ENCODE measurements at regions not wholly inside any gene's neighbourhood (a gene's known extent, or its start where the extent isn't known, plus 50 kb on each side); places are given as distances from the start of the nearest gene placed in this dataset.

- TF ChIP-seq KLF9 (CRISPR knock-in tag; IDR thresholded peaks at IDR 0.05; ENCODE audit: low read depth) (no peak), ZNF230 (CRISPR knock-in tag; IDR thresholded peaks at IDR 0.05) (no peak), ZNF138 (CRISPR knock-in tag; IDR thresholded peaks at IDR 0.05; ENCODE audit: low read depth) (no peak), MAFF (IDR thresholded peaks at IDR 0.05; ENCODE audit: low read depth, low read length) (no peak), CCAR2 (optimal IDR thresholded peaks at IDR 0.05; ENCODE audit: low read depth, low read length) (no peak), REL (CRISPR knock-in tag; conservative IDR thresholded peaks at IDR 0.05) (no peak)
Observed at GRCh38 chr12:75606956-75607355, 95.5 kb upstream of the KRR1 start (continued).

GRCh38 chr12:75606151-75606550 lies 94.7 kb upstream of the KRR1 start:
- no peak overlapping the region for H3K9ac ChIP-seq (ENCODE audit: insufficient read depth, low read depth, low read length)
- DNase-seq (ENCODE audit: low spot score) (no peak), ATAC-seq (no peak), FAIRE-seq (no peak)
- no TSS peak for BruUV-seq (replicated peaks)
- in situ Hi-C loops (cut with HindIII; ENCODE audit: extremely low pct_ligation_motif_present, low pct_unique_long_range_greater_than_20kb) = no loop called here
- ChIA-PET CTCF (ENCODE audit: low intra/inter-chr PET ratio, low total read pairs) (no interaction called here), POLR2A (no interaction called here)
- no peaks in the 10 kb centered on the region for H3K79me2 ChIP-seq (ENCODE audit: insufficient read depth, low read length)
- no peaks in the 10 kb centered on the region for H3K27me3 ChIP-seq (ENCODE audit: control insufficient read depth in 1 of 2, insufficient read depth in 2 of 2, low read length in 2 of 2)
- H3K36me3 ChIP-seq (replicated peaks in 1 of 2; ENCODE audit: control insufficient read depth in 1 of 2, insufficient read depth in 2 of 2, low read length in 2 of 2) = no peaks in the 10 kb centered on the region
- no peaks in the 10 kb centered on the region for H3K4me1 ChIP-seq (ENCODE audit: insufficient read depth, low read length)
- 63% methylated on average over 2 of the region's 2 CpGs for WGBS (ENCODE audit: low lambda C conversion rate)
- H3K4me3 ChIP-seq (replicated peaks in 1 of 3; ENCODE audit: insufficient read depth in 1 of 3, low read depth in 2 of 3, low read length in 3 of 3) = no peak overlapping the region
- no peaks in the 10 kb centered on the region for H3K9me3 ChIP-seq (ENCODE audit: low read length)
- H3K27ac ChIP-seq (ENCODE audit: extremely low read length, insufficient read depth, low read length) = no peak overlapping the region
- no peak for TF ChIP-seq KLF6 (CRISPR knock-in tag; IDR thresholded peaks at IDR 0.05)
- no peak for TF ChIP-seq ZNF446 (CRISPR knock-in tag; IDR thresholded peaks at IDR 0.05)
- TF ChIP-seq RAD51 (IDR thresholded peaks at IDR 0.05; ENCODE audit: borderline replicate concordance) = no peak
- no peaks in the 10 kb centered on the region for H4K20me1 ChIP-seq (ENCODE audit: insufficient read depth, low read length)
- H2AFZ ChIP-seq (ENCODE audit: low read length) = no peak overlapping the region
- H3K4me2 ChIP-seq (ENCODE audit: low read depth, low read length) = no peak overlapping the region
- intact Hi-C loops (cut with micrococcal nuclease; ENCODE audit: unreplicated experiment) = no loop called here

- POLR2A ChIA-PET = no interaction called here
- Histone ChIP-seq H2AFZ (ENCODE audit: low read length) (no peak overlapping the region), H3K79me2 (ENCODE audit: insufficient read depth, low read length) (no peaks in the 10 kb centered on the region), H4K20me1 (ENCODE audit: insufficient read depth, low read length) (no peaks in the 10 kb centered on the region), H3K4me3 (replicated peaks in 1 of 3; ENCODE audit: insufficient read depth in 1 of 3, low read depth in 2 of 3, low read length in 3 of 3) (no peak overlapping the region), H3K36me3 (replicated peaks in 1 of 2; ENCODE audit: control insufficient read depth in 1 of 2, insufficient read depth in 2 of 2, low read length in 2 of 2) (no peaks in the 10 kb centered on the region), H3K27me3 (ENCODE audit: control insufficient read depth in 1 of 2, insufficient read depth in 2 of 2, low read length in 2 of 2) (no peaks in the 10 kb centered on the region), H3K27ac (ENCODE audit: extremely low read length, insufficient read depth, low read length) (no peak overlapping the region), H3K9ac (ENCODE audit: insufficient read depth, low read depth, low read length) (no peak overlapping the region), H3K4me2 (ENCODE audit: low read depth, low read length) (no peak overlapping the region), H3K4me1 (ENCODE audit: insufficient read depth, low read length) (no peaks in the 10 kb centered on the region), H3K9me3 (ENCODE audit: low read length) (no peaks in the 10 kb centered on the region)
- 70% methylated on average over 3 of the region's 3 CpGs for WGBS (ENCODE audit: low lambda C conversion rate)
- no peak for FAIRE-seq
- intact Hi-C loops (cut with micrococcal nuclease; ENCODE audit: unreplicated experiment) = no loop called here
- no peak for ATAC-seq
- CTCF ChIA-PET (ENCODE audit: low intra/inter-chr PET ratio, low total read pairs) = no interaction called here
- no peak for DNase-seq (ENCODE audit: low spot score)
- no TSS peak for BruUV-seq (replicated peaks)
- in situ Hi-C loops (cut with HindIII; ENCODE audit: extremely low pct_ligation_motif_present, low pct_unique_long_range_greater_than_20kb) = no loop called here
- TF ChIP-seq ZNF160 (CRISPR knock-in tag; IDR thresholded peaks at IDR 0.05) (no peak), BRD4 (CRISPR knock-in tag; IDR thresholded peaks at IDR 0.05) (no peak), ZNF552 (CRISPR knock-in tag; IDR thresholded peaks at IDR 0.05; ENCODE audit: borderline replicate concordance) (no peak), ZNF816 (CRISPR knock-in tag; IDR thresholded peaks at IDR 0.05; ENCODE audit: borderline replicate concordance) (no peak), TOPORS (CRISPR knock-in tag; IDR thresholded peaks at IDR 0.05) (no peak), TBX3 (IDR thresholded peaks at IDR 0.05; ENCODE audit: borderline replicate concordance) (no peak), DRAP1 (CRISPR knock-in tag; IDR thresholded peaks at IDR 0.05) (no peak), REL (CRISPR knock-in tag; conservative IDR thresholded peaks at IDR 0.05) (no peak)
- TF ChIP-seq, protein P1, sequence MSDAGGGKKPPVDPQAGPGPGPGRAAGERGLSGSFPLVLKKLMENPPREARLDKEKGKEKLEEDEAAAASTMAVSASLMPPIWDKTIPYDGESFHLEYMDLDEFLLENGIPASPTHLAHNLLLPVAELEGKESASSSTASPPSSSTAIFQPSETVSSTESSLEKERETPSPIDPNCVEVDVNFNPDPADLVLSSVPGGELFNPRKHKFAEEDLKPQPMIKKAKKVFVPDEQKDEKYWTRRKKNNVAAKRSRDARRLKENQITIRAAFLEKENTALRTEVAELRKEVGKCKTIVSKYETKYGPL (CRISPR knock-in tag; IDR thresholded peaks at IDR 0.05) = no peak
- TF ChIP-seq, protein P2, sequence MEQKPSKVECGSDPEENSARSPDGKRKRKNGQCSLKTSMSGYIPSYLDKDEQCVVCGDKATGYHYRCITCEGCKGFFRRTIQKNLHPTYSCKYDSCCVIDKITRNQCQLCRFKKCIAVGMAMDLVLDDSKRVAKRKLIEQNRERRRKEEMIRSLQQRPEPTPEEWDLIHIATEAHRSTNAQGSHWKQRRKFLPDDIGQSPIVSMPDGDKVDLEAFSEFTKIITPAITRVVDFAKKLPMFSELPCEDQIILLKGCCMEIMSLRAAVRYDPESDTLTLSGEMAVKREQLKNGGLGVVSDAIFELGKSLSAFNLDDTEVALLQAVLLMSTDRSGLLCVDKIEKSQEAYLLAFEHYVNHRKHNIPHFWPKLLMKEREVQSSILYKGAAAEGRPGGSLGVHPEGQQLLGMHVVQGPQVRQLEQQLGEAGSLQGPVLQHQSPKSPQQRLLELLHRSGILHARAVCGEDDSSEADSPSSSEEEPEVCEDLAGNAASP (CRISPR knock-in tag; IDR thresholded peaks at IDR 0.05; ENCODE audit: borderline replicate concordance) = no peak
Observed at GRCh38 chr12:75603475-75603874, 92.1 kb upstream of the KRR1 start.
